ENCODE measurements at regions not wholly inside any gene's neighbourhood (a gene's known extent, or its start where the extent isn't known, plus 50 kb on each side); places are given as distances from the start of the nearest gene placed in this dataset.

DNA sequence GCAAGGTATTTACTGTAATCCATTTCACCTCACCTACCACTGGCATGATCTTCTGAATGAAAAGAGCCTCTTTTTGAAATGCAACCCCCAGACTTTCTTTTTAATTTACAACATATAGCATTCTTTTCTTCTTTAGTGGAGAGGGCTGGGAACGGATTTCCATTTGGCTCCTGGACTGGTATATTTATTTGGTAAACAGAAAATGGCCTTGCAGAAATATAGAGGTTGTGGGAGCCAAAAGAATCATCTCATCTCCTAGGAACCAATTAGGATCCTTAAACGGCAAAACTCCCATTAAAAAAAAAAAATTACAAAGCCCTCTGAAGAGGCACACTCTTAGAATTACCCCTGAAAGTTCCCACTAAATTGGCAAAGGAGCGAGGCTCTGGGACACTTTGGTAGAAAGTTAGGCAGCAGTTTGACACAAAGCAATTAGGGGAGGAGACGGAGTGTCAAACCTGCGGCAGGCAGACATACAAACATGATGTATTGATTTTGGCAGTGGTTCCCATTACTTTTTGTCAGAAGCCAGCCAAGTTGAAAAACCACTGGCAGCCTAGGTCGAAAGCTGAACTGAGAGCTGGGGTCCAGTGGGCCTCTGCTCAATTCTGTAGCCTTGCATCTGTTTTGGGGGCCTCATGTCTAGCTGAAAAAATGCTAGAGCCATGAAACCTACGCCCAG lies 135.1 kb upstream of the MAGI3 start:
- no peak overlapping the region for H3K4me3 ChIP-seq (ENCODE audit: low read depth, low read length)
- no peak for DNase-seq (ENCODE audit: low read depth)

DNA sequence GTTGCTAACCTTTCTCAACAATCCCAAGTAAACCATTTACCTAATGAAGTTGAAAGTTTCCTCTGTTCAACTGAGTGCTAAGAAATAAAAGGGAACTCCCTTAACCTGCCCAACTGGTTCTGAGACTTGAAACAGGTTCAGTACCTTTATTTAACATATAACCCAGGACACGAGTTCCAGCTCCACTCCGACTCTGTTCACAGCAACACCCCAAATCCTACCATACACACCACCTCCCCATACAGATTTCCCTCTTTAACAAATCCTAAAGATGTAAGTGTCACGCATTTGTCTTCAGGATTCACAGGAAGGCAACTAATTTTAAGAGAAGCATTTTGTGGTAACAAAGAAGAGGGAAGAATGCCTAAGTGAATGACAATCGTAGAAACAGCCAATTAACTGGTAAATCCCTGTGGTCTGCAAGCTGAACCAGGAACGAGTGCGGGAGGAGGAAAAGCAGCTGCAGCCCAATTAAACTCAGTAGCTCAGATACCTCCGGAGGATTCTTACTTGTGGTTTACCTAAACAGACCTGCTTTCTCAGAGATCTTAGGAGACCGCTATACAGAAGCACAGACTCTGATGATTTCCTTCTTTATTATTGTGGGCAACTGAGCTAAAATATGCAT lies 134.5 kb upstream of the MAGI3 start:
- H3K4me3 ChIP-seq (ENCODE audit: low read depth, low read length), result no peak overlapping the region
- no peak for DNase-seq (ENCODE audit: low read depth)

DNA sequence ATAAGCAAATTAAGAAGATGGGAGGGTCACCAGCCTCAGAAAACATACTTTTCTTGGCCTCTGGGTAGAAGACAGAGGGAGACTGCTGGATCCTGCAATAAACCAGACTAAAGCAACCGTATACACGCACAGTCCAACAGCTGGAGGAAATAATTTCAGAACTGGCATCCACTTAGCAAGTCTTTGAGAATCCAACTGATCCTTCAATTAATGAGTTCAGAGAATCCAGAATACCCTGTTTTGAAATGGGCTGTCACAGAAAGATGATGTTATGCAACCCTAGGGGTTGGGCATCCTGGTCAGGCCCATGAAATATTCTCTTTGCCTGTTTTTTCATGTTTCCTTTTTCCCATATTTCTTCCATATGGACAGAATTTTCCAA lies 134.0 kb upstream of the MAGI3 start:
- no peak overlapping the region for H3K4me3 ChIP-seq (ENCODE audit: low read depth, low read length)
- DNase-seq (ENCODE audit: low read depth), result no peak

DNA sequence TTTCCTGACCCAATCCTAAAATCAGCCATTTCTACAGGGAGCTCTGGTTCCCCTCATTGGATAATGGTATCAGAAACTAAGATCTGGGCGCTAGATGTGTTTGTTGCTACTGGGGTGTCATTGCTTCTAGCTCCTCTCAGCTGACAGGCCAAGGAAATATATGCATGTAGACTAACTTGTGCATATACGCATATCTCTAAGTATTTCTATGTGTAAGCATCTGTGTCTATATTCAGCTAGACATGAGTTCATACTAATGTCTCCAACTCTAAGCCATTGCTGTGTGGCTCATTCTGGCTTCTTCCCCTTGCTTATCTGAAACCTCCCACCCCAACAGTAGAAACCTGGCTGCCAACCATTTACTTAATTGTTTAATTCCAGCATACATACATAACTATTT lies 130.3 kb upstream of the MAGI3 start:
- H3K4me3 ChIP-seq (ENCODE audit: low read depth, low read length), result no peak overlapping the region
- DNase-seq (ENCODE audit: low read depth), result no peak

DNA sequence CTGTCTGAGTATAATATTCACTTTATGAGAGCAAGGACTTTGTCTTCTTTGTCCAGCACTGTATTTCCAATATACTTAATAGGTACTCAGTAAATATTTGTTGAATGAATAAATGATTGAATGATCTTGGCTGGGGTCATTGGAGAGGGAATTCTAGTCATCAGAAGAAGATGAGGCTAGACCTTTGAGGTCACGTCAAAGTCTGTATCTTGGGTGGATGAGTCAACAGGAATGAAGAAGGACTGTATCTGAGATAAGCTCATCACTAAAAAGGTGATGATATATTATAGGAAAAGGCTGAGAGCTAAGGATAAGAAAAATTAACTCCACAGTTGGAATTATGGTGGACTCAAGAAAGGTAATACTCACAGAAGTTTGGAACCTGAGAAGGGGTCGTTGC lies 125.1 kb upstream of the MAGI3 start:
- no peak for DNase-seq (ENCODE audit: low read depth)
- H3K4me3 ChIP-seq (ENCODE audit: low read depth, low read length), result no peak overlapping the region

DNA sequence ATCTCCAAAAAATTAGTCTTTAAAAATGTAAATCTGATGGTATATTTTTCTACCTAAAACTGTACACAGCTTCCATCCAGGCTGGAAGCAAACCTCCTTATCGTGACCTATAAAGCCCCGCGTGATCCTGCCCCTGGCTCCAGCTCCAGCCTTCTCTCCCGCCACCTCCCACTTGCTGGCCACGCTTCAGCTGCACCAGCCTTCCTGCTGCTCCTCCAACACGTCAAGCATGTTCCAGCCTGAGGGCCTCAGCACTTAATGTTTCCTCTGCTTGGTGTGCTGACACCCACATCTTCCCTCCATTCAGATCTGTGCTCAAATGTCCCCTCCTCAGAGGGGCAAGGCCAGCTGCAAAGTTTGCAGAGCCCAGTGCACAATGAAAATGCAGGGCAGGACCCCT lies 123.5 kb upstream of the MAGI3 start:
- DNase-seq (ENCODE audit: low read depth), result no peak

DNA sequence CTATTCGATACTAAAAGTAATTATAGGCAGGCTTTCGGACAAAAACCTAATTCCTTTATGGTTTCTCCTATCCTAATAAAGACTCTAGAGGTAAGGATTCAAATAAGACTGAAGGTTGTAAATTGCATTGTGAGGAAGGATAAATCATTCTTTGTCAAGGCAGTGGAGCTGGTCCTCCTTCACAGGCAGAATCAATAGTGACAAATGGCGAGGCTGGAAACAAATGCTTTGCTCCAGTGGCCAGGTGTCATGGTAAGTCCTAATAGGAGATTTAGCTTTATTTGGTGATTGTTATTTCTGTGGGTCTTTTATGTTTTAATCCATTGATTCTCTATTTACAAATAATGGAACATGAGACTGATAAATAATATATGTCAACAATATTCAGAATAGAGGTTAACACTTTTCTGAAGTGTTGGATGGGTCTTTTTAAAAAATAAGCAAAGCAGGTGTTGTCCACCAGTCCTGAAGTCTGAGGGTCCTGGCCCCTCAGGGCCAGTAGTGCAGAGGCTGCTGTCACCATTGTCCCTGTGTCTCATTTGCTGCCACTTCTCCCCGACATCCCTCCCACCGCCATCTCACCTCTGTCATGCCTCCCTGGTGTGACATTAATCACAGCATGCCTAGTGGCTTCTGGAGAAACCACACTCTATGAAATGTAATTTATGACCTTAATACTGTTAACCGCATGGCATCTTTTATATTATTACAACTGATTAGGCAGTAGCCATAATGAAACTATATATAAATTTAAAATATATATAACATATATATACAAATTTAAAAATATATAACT lies 120.9 kb upstream of the MAGI3 start:
- no peak for DNase-seq (ENCODE audit: low read depth)
- no peak overlapping the region for H3K4me3 ChIP-seq (ENCODE audit: low read depth, low read length)

More for the DNA sequence above, 123.5 kb upstream of the MAGI3 start:
- H3K4me3 ChIP-seq (ENCODE audit: low read depth, low read length), result no peak overlapping the region

DNA sequence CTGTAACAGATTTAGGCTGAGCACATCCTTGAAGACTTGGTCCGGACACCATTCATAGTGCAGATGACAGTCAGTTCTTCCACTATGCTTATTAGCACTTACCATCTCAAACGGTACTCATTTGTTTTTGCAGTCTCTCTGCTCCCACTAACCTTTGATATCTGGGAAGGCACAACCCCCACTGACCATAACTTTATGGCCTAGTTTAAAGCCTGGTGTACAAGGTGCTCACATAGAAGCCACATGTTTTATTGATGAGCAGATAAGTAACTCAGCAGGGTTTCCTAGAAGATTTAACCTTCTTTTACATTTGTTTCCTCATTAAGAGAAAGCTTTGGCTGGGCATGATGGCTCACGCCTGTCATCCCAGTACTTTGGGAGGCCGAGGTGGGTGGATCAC lies 119.3 kb upstream of the MAGI3 start:
- no peak for DNase-seq (ENCODE audit: low read depth)
- H3K4me3 ChIP-seq (ENCODE audit: low read depth, low read length), result no peak overlapping the region

DNA sequence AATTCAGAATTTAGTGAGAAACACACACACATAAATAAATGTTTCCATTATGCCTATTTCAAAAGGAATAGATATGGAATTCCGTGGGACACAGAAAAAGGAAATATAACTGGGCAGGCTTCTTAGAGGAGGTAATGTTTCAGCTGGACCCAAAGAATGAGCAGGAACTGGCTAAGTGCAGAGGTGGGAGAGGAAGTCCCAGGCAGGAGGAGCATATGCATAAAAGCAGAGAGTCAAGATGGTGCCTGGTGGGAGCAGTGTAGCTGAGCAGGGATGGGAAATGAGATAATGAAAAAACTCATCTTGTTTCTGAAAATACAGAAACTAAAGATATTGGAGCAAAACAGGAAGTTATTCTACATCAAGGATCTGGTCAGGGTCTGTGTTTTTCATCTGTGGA lies 115.2 kb upstream of the MAGI3 start:
- H3K4me3 ChIP-seq (ENCODE audit: low read depth, low read length), result no peak overlapping the region
- DNase-seq (ENCODE audit: low read depth), result no peak

DNA sequence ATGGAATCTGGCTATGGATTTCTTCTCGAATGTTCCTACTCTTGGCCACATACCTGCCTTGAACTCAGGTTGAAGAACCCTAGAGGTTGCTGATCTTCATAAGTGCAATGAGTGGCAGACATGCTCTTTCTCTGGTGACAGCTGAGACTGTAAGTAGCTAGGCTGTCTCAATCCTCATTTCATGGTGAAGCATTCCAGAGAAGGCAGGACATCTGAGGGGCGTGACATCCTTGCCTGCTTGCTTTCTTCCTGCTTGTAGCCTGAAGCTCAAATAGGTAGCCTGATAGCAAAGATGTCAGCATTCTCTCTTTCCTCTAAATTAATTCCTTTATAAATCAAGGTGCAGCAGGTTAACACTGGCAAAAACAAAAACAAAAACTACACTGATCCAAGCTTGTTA lies 114.6 kb upstream of the MAGI3 start:
- no peak overlapping the region for H3K4me3 ChIP-seq (ENCODE audit: low read depth, low read length)
- no peak for DNase-seq (ENCODE audit: low read depth)

DNA sequence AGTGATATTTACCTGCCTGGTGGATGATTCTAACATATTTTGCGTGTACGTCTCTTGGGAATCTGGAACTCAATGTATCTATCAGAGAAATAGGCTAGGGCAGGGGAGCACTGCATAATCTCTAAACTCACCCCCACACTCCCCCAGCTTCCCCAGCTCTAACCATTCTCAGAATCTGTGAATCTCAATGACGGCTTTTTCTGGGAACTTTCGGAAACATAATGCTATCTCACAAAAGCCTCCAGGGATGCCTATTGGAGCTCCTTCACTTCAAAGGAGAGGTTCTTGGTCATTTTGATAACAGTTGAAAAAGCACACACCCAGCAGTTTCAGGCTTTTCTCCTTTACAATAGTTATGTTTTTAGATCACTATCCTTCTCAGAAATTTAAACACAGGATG lies 113.8 kb upstream of the MAGI3 start:
- DNase-seq (ENCODE audit: low read depth), result no peak
- H3K4me3 ChIP-seq (ENCODE audit: low read depth, low read length), result no peak overlapping the region

DNA sequence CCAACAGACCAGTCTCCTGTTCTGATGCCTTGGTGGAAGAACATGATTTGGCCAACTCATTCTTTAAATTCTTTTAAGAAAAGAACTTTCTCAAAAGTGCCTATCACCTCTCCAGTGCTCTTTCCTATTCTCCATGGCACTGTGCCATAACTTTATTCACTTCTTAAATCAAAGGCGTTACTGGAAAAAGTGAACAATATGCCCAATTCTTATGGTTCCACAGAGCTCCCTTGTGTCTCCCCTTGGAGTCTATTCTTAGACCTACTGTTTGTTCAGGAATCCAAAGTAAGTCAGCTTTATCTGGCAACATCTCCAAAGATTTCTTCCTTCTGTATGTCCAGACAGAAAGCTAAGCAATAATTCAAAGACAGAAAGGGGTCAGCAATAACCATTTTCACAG lies 111.9 kb upstream of the MAGI3 start:
- no peak overlapping the region for H3K4me3 ChIP-seq (ENCODE audit: low read depth, low read length)
- DNase-seq (ENCODE audit: low read depth), result no peak

DNA sequence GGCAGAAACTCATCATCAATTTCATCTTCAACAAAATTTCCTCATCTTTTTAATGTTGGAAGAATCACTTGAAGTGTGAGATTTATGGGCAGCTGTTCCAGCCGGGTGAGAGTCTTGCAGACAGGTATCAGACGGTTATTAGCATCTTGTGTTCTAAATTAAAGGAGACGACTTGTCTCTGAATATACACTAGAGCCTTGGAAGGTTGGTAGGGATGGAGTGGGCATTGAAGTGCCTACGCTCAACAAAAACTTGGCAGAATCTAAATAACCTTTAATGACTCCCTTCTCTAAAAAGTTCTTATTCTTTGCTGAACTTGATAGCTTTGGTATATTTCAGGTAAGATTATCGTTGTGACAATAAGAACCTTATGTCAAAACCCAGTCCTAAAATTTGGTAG lies 111.5 kb upstream of the MAGI3 start:
- DNase-seq (ENCODE audit: low read depth), result no peak
- H3K4me3 ChIP-seq (ENCODE audit: low read depth, low read length), result no peak overlapping the region

DNA sequence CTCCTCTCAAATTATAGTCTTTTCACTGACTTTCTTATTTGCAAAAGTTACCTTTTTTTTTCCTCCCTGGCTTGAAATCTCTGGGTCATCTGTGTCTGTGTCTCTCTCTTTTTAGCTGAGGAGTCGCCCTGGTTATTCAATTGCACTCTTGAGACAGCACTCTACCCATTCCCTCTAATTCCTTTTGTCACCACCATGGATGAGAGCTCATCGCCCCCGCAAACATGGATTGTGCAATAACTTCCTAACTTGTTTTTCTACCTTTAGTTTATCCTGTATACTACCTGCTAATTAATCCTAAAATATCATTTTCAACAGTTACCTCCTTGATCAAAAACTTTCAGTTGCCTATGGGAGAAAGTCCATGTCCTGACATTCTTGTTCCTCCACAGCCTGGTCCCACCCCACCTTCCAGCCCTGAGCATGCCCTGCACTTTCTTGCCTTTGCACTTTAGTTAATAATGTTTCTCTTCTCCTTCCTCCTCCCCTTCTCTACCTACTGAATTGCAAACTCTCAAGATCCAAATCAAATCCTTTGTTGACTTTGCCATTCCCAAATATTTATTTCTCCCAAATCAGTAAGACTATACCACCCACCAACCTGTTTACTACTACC lies 110.4 kb upstream of the MAGI3 start:
- DNase-seq (ENCODE audit: low read depth), result no peak
- no peak overlapping the region for H3K4me3 ChIP-seq (ENCODE audit: low read depth, low read length)

DNA sequence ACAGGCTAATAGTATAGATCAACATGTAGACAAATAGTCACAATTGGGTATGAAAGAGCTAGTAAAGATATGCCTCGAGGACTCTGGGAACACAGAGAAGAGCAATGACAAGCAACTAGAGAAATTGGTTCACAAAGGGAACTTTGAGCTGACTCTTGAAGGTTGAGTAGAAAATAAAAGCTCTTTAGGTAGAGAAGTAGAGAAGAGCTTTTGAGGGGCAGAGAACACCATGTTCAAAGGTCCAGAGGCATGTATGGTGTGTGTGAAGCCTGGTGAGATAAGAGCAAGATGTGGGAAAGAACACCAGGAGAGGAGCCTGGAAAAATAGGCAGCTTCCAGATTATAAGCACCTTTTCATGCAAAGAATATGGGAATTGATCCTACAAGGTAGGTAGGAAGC lies 109.7 kb upstream of the MAGI3 start:
- DNase-seq (ENCODE audit: low read depth), result no peak
- H3K4me3 ChIP-seq (ENCODE audit: low read depth, low read length), result no peak overlapping the region

DNA sequence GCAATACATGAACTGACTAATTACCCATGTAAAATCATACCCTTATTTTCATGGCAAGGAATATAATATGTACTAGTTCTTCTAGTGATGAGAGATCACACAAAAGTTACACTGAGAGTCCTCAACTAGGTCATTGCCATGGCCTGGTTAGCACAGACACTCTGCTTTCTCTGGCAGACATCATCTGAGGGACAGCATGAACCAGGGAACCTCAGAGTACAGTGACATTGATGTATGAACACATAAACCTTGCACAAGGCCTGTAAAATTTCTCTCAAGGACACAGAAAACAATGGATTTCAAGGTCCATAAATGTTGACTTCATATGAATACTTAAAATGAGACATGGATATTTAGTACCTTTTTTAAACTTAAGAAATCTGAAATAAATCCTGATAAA lies 108.8 kb upstream of the MAGI3 start:
- DNase-seq (ENCODE audit: low read depth), result no peak

DNA sequence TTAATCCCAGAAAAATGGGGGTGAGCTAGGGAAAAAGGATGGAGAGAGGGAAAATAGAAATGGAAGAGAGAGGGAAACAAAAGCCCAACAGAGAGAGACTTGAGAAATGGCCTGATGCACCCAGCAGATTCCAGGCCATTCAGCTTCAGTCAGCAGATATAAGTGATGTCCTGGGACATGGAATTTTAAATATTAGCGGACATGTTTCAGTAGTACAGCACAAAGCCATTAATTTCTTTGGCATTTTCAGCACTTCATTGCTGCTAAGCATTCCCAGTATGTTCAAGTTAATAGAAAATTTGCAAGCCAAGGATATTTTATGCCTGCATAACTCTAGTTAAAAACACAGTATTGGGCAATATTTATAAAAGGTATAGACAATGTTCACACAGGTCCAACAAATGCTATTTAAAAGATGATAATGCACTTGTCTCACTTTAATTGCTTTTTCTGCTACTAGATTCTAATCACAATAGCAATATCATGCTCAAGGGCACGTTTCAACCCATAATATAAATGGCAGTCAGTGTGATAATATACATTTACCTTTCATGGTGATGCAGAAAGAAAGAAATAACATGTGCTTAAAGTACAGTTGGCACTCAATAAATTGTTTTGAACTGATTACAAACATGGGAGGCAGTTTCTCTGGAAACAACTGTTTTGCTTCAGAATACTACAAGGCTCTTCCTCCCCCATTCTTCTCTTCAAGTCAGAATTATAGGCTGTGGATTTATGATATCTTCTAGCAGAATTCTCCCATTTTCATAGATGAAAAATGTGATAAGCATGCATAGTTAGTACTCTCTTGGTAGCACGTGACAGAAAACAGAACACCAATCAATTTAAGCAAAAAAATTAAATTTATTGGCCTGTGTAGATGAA lies 108.1 kb upstream of the MAGI3 start:
- H3K4me3 ChIP-seq (ENCODE audit: low read depth, low read length), result no peak overlapping the region
- no peak for DNase-seq (ENCODE audit: low read depth)

More for the DNA sequence above, 108.8 kb upstream of the MAGI3 start:
- no peak overlapping the region for H3K4me3 ChIP-seq (ENCODE audit: low read depth, low read length)

DNA sequence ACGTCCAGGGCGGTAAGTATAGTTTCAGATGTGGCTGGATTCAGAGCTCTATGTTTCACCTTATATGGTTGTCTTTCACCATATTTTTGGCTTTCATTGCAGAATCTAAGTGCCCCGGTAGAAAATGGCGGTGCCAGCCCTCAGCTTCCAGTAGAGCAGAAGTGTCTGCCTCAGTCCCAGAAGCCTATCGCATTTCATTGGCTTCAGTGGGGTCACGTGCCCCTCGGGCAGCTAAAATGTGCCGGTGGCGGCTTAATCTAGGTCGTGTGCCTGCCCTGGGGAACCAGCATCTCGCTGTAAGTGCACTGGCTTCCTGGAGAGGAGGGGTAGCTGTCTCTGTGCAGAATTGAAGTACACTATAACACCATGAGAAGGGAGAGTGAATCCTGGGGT lies 107.4 kb upstream of the MAGI3 start:
- no peak for DNase-seq (ENCODE audit: low read depth)
- H3K4me3 ChIP-seq (ENCODE audit: low read depth, low read length), result no peak overlapping the region

DNA sequence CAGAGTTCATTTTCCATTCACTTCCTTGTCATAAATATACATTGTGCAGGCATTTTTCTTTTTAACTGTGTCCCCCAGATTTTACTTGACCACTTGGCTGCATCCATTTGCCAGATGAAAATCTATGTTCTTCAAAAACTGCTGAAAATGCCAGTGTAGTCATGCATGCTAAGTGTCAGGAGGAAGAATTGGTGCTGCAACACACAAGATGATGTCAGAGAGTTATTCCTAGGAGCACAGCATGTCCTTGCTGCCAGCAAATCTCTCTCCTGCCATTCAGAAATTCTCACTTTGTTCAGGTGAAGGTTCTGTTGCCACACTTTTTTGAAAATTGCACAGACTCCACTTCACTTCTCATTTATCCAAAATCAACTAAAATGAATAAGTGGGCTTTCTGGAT lies 106.4 kb upstream of the MAGI3 start:
- no peak overlapping the region for H3K4me3 ChIP-seq (ENCODE audit: low read depth, low read length)
- no peak for DNase-seq (ENCODE audit: low read depth)

DNA sequence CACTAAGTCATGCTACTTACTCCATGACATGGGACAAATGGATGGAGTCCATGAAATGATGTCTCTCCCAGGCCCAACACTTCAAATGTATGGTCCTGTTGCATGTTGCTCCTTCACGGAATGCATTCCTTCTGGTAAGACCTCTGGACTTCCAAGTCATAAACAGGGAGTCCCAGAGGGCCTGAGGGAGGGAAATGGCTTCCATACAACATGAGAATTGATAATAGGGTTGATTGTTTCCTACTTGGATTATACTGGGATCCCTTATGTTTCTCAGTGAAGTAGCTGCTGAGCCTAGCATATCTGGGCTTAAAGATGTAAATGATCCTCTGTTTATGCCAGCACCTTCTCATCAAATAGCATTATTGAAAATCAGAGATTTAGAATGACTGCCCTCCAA lies 104.2 kb upstream of the MAGI3 start:
- DNase-seq (ENCODE audit: low read depth), result no peak
- H3K4me3 ChIP-seq (ENCODE audit: low read depth, low read length), result no peak overlapping the region

Data from skeletal muscle cell (primary cell).